Neural cell (in vitro differentiated cells): ENCODE measurements at regions not wholly inside any gene's neighbourhood (a gene's known extent, or its start where the extent isn't known, plus 50 kb on each side); places are given as distances from the start of the nearest gene placed in this dataset.

Experiments used
- CTCF ChIP-seq: fragments of 450-650 bp; IDR thresholded peaks from 2 replicates; pipeline ENCODE4 v1.5.1; 2014; ENCODE audit warnings: antibody characterized with exemption, mild to moderate bottlenecking, moderate library complexity; ENCODE audit not compliant: poor library complexity, severe bottlenecking
- EZH2 ChIP-seq: fragments of 200-600, 300-800 bp; shearing (Covaris generic), sonication (generic); IDR thresholded peaks from 2 replicates; pipeline ENCODE4 v1.6.1; 2014; ENCODE audit warnings: antibody characterized with exemption, low read length, borderline replicate concordance, mild to moderate bottlenecking; ENCODE audit not compliant: insufficient read depth, poor library complexity, severe bottlenecking
- MXI1 ChIP-seq: fragments of 450-650 bp; conservative IDR thresholded peaks from 2 replicates; pipeline ENCODE4 v1.6.1; 2014; ENCODE audit warnings: antibody characterized with exemption, mild to moderate bottlenecking; ENCODE audit not compliant: poor library complexity, severe bottlenecking
- POLR2AphosphoS5 ChIP-seq: IDR thresholded peaks from 2 replicates; pipeline ENCODE4 v1.6.1; 2012
- RAD21 ChIP-seq: fragments of 450-650 bp; conservative IDR thresholded peaks from 2 replicates; pipeline ENCODE4 v1.6.1; 2014; ENCODE audit warnings: antibody characterized with exemption, mild to moderate bottlenecking, moderate library complexity
- SMC3 ChIP-seq: fragments of 450-650 bp; conservative IDR thresholded peaks from 2 replicates; pipeline ENCODE4 v1.6.1; 2014; ENCODE audit warnings: antibody characterized with exemption, mild to moderate bottlenecking, moderate library complexity; ENCODE audit not compliant: poor library complexity
- TF ChIP-seq, protein P1 (sequence below): IDR thresholded peaks from 2 replicates; pipeline ENCODE4 v1.6.1; 2012; ENCODE audit warnings: borderline replicate concordance

DNA sequence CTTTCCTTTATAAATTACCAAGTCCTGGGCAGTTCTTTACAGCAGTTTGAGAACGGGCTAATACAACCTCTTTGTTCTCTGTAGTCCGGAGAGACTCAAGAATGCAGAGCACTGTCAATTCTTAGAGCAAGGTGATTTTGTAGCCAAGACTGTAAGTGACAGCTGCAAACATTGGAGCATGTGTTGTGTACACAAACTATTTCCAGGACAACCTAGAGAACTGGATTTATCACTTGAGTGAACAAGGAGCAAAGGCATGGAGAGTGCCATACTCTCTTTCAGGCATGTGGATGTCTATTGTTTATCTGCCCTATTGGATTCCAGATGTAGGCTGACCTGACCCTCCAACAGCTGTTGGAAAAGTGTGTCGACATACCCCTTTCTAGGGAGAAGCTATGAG is 153.9 kb downstream of the SPANXN3 start:
- TF ChIP-seq CTCF (no peak), SMC3 (no peak), EZH2 (no peak), RAD21 (no peak), MXI1 (no peak), POLR2AphosphoS5 (no peak)
- TF ChIP-seq, protein P1, sequence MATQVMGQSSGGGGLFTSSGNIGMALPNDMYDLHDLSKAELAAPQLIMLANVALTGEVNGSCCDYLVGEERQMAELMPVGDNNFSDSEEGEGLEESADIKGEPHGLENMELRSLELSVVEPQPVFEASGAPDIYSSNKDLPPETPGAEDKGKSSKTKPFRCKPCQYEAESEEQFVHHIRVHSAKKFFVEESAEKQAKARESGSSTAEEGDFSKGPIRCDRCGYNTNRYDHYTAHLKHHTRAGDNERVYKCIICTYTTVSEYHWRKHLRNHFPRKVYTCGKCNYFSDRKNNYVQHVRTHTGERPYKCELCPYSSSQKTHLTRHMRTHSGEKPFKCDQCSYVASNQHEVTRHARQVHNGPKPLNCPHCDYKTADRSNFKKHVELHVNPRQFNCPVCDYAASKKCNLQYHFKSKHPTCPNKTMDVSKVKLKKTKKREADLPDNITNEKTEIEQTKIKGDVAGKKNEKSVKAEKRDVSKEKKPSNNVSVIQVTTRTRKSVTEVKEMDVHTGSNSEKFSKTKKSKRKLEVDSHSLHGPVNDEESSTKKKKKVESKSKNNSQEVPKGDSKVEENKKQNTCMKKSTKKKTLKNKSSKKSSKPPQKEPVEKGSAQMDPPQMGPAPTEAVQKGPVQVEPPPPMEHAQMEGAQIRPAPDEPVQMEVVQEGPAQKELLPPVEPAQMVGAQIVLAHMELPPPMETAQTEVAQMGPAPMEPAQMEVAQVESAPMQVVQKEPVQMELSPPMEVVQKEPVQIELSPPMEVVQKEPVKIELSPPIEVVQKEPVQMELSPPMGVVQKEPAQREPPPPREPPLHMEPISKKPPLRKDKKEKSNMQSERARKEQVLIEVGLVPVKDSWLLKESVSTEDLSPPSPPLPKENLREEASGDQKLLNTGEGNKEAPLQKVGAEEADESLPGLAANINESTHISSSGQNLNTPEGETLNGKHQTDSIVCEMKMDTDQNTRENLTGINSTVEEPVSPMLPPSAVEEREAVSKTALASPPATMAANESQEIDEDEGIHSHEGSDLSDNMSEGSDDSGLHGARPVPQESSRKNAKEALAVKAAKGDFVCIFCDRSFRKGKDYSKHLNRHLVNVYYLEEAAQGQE, result no peak
